Astrocyte (in vitro differentiated cells and primary cell): ENCODE measurements at regions not wholly inside any gene's neighbourhood (a gene's known extent, or its start where the extent isn't known, plus 50 kb on each side); places are given as distances from the start of the nearest gene placed in this dataset.

Experiments used
- CTCF ChIP-seq: IDR thresholded peaks from 2 replicates; pipeline ENCODE4 v1.5.1; 2011; ENCODE audit warnings: low read depth, mild to moderate bottlenecking, inconsistent platforms, low read length, moderate library complexity; ENCODE audit not compliant: insufficient read depth
- EZH2 ChIP-seq: IDR thresholded peaks from 2 replicates; pipeline ENCODE4 v1.6.1; 2012; ENCODE audit warnings: mild to moderate bottlenecking, low read length, inconsistent platforms; ENCODE audit not compliant: insufficient read depth

DNA sequence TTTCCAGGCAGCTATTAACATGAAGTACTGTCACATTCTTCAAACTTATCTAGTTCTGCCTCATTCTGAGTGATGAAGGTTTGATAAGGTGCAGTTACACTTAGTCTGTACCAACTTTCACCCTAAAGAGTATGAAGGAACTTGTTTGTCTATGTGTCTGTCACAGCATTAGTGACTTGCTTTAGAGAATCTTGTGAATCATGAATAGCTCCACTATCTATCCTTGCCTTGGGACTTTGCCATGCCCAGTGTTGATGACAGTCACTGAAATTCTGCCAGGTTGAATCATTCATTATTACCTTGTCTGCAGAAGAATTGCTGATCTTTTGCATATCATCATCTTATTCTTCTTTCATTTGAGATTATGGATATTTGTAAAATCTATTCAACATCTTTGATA, 50.9 kb upstream of the A1CF start:
- TF ChIP-seq EZH2 = no peak
- TF ChIP-seq CTCF = no peak
